GM18498 (cell line): ENCODE measurements at regions not wholly inside any gene's neighbourhood (a gene's known extent, or its start where the extent isn't known, plus 50 kb on each side); places are given as distances from the start of the nearest gene placed in this dataset.

Experiments
- ATAC-seq: cut with Tn5 transposase; IDR thresholded peaks from one replicate; pipeline ENCODE4 v1.9.1; 2021; ENCODE audit warnings: mild to moderate bottlenecking, moderate library complexity; ENCODE audit not compliant: unreplicated experiment

DNA sequence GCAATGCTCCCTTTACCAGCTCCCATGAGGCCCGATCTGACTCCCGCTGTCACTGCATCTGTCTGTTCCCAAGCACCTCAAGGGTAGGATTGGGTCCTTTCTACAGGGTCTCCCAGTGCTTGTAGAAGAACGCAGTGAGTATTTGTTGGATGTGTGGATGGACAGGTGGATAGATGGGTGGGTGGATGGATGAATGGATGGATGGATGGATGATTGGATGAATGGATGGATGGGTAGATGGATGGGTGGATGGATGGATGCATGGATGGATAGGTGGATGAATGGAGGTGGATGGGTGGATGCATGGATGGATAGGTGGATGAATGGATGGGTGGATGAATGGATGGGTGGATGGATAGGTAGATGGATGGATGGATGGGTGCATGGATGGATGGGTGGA is 91.6 kb downstream of the HS1BP3 start:
- ATAC-seq, result no peak

DNA sequence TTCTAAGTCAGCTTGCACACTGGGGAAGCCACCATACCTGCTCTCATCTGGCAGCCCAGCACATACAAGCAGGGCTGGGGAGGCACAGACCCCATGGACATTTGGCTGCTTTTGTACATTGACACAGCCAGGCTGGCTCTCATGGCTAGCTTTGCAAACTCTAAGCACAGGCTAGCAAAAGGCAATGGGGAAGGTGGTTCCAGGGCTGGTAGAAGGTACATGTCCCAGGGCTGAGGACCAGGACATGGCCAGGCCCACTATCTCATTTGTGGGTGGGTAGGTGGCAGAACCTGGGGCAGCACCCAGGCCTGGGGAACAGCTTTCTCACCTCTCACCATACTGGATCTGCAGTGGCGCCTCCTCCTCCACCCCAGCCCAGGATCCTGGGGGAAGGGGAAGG is 90.9 kb downstream of the HS1BP3 start:
- no peak for ATAC-seq

DNA sequence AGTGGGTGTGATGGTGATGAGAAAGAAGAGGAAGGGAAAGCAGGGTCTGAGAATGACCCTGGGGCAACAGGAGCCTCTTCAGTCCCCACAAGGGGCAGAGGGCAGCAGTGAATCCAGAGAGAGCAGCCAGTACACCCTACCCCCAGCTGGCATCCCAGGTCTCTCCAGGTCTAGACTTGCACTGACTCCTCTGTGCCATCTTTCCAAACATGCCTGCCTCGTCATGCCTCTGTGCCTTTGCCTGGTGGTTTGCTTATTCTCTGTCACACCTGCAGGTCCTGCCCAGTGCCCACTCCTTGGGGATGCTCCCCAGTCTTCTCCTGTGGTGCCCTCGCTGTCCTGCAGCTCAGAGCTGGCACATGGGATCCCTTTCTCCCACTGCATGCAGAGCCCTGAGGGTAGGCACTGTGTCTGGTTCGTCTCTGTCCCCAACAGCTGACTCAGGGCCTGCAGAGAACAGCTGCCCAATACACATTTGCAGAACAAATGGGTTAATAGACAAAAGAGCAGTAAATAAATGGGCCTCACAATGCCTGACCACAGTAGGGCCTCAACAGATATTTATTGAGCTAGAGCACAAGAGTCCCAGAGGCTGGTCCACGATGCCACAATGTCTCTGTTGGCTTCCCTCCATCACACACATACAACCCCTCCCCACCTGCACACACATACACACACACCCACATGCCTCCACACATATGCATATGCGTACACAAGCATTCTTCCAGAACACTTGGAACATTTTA is 89.8 kb downstream of the HS1BP3 start:
- ATAC-seq, result no peak

DNA sequence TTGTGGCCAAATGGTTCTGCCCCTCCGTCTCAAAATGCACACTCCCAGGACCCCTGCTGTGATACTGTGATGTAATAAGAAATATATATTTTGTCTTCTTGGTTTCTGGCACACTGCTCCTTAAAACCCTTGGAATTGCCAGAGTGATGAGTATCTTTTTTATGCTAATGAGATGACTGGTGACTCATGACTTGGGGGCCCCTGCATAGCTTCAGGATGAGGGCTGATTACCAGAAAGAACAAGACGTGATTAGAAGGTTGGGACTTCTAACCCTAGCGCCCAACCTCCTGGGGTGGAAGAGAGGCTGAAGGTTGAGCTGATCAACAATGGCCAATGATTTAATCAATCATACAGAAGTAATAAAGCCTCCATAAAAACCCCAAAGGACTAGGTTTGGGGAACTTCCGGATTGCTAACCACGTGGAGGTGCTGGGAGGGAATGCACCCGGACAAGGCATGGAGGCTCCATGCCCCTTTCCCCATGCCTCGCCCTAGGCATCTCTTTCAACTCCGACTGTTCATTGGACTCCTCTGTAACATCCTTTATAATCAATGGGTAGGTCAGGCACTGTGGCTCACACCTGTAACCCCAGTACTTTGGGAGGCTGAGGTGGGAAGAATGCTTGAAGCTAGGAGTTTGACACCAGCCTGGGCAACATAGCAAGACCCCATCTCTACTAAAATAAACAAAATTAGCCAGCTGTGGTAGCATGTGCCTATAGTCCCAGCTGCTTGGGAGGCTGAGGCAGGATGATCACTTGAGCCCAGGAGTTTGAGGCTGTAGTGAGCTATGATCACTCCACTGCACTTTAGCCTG is 89.1 kb downstream of the HS1BP3 start:
- no peak for ATAC-seq

- no peak for ATAC-seq
Observed at GRCh38 chr2:20562540-20563225, 88.2 kb downstream of the HS1BP3 start.

GRCh38 chr2:20563251-20563650 is 87.6 kb downstream of the HS1BP3 start:
- no peak for ATAC-seq

- no peak for ATAC-seq
Observed at GRCh38 chr2:20563833-20564232, 87.1 kb downstream of the HS1BP3 start.

GRCh38 chr2:20565101-20565622 is 85.7 kb downstream of the HS1BP3 start:
- ATAC-seq, result no peak

- ATAC-seq, result no peak
Observed at GRCh38 chr2:20565623-20566236, 85.2 kb downstream of the HS1BP3 start.

GRCh38 chr2:20566331-20566730 is 84.6 kb downstream of the HS1BP3 start:
- no peak for ATAC-seq

DNA sequence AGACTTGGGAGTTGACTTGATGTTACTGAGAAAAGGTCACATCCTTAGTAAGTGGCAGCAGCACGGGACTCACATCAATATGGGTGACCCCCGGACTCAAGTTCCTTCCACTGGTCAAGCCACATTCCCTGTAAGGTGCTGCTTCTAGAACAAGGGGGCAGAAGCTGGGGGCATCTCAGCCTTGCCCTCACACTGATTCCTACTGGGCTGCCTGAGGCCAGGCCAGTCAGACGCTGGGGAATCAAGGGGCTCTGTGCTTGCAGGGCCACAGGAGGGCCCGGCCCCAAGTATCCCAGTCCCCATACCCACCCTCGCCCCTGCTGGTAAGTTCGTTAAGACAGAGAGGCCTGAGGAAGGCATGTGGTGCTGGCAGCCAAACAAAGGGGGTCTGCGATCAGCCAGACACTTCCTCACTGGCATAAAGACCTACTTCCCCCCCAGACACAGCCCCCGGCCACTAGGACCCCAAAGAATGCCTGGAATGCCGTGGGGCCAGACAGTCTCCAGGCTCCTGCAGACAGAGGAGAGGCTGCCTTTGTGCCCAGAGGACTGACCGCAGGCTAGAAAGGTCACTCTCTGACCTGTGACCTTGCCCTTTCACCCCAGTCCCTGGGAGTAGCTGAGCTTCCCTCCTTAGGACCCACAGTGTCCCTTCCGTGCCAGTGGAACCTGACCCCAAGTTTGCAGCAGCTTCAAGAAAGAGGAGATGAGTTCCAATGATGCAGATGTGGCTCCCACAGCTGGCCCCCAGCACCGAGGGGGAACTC is 83.6 kb downstream of the HS1BP3 start:
- no peak for ATAC-seq
